NT2/D1 (cell line): ENCODE measurements at regions not wholly inside any gene's neighbourhood (a gene's known extent, or its start where the extent isn't known, plus 50 kb on each side); places are given as distances from the start of the nearest gene placed in this dataset.

ENCODE experiments used
- YY1 ChIP-seq: IDR thresholded peaks from 2 replicates; pipeline ENCODE4 v1.6.1; 2011; ENCODE audit not compliant: insufficient read length, insufficient read depth
- ZNF274 ChIP-seq: IDR thresholded peaks from 2 replicates; pipeline ENCODE4 v1.6.1; 2011; ENCODE audit warnings: mild to moderate bottlenecking, low read depth, low read length

DNA sequence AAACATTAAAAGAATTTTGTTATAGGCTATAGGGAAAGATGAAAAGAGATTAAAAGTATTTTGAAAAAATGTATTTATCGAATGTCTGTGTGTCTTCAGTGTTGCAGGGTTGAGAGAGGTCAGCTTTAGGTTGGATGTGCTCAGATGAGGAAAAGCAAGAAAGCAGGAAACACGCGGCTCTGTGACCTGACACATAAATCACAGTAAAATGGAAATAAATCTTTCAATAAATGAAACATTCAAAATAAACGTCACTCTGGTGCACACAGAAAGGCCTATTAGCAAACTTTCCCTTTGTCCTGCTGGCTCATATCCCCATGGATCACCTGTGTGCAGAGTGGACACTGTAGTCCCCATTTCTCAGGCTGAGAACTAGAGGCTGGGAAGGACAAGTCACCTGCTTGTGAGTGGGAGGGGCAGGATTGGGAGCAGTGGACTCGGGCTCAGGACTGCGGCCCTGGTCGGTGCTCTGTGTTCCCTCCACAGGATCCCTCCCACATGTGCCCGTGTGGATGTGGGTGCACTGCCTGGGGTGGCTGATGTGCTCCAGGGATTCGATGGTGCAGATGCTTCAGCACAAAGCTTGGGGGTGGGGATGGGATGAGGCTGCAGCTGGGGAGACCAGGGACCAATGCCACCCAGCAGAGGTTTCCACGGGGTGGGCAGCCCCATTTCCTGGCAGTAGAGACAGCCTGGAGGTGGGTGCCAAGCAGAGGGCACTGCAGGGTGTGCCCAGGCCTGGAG, 96.0 kb upstream of the IGLL5 start:
- no peak for TF ChIP-seq ZNF274
- no peak for TF ChIP-seq YY1
